ENCODE measurements at regions not wholly inside any gene's neighbourhood (a gene's known extent, or its start where the extent isn't known, plus 50 kb on each side); places are given as distances from the start of the nearest gene placed in this dataset.
"Not testable (repeated sequence)": the region's sequence is repeated elsewhere in the genome, so short reads cannot be mapped to it uniquely, and the experiment has no call there.

GRCh38 chr3:187795207-187795960, 50.1 kb upstream of the BCL6 start:
- no peak for DNase-seq

GRCh38 chr3:187798126-187798525, 52.9 kb upstream of the BCL6 start:
- no peak for DNase-seq

GRCh38 chr3:187798531-187799530, 53.6 kb upstream of the BCL6 start:
- DNase-seq, result no peak

GRCh38 chr3:187799942-187800641, 54.8 kb upstream of the BCL6 start:
- no peak for DNase-seq

GRCh38 chr3:187801152-187801551, 55.9 kb upstream of the BCL6 start:
- no peak for DNase-seq

- DNase-seq, result no peak
Observed at GRCh38 chr3:187802203-187802927, 57.1 kb upstream of the BCL6 start.

- peak; percentile 60 for DNase-seq
Observed at GRCh38 chr3:187802928-187803259, 57.6 kb upstream of the BCL6 start.

- DNase-seq, result no peak
Observed at GRCh38 chr3:187804120-187804744, 59.0 kb upstream of the BCL6 start.

- no peak for DNase-seq
Observed at GRCh38 chr3:187804745-187805121, 59.5 kb upstream of the BCL6 start.

GRCh38 chr3:187805774-187806173, 60.5 kb upstream of the BCL6 start:
- DNase-seq, result no peak

- DNase-seq, result peak; percentile 55
Observed at GRCh38 chr3:187807086-187807862, 62.0 kb upstream of the BCL6 start.

GRCh38 chr3:187808527-187808895, 63.2 kb upstream of the BCL6 start:
- no peak for DNase-seq

- no peak for DNase-seq
Observed at GRCh38 chr3:187809612-187809991, 64.3 kb upstream of the BCL6 start.

GRCh38 chr3:187810021-187810446, 64.8 kb upstream of the BCL6 start:
- no peak for DNase-seq

GRCh38 chr3:187811585-187812250, 66.5 kb upstream of the BCL6 start:
- DNase-seq, result no peak

- no peak for DNase-seq
Observed at GRCh38 chr3:187812496-187812895, 67.2 kb upstream of the BCL6 start.

GRCh38 chr3:187813198-187813597, 67.9 kb upstream of the BCL6 start:
- DNase-seq, result no peak

- DNase-seq, result not testable (repeated sequence)
Observed at GRCh38 chr3:187817766-187818165, 72.5 kb upstream of the BCL6 start.

GRCh38 chr3:187821616-187822317, 76.5 kb upstream of the BCL6 start:
- no peak for DNase-seq

GRCh38 chr3:187822402-187822801, 77.1 kb upstream of the BCL6 start:
- no peak for DNase-seq

Measured in activated naive CD4-positive, alpha-beta T cell treated with anti-CD3 and anti-CD28 coated beads, Interleukin-2, amount 50 U/mL, for 16 hours (primary cell).